ENCODE measurements at regions not wholly inside any gene's neighbourhood (a gene's known extent, or its start where the extent isn't known, plus 50 kb on each side); places are given as distances from the start of the nearest gene placed in this dataset.

GRCh38 chr20:10794765-10795164, 121.0 kb upstream of the JAG1 start:
- Histone ChIP-seq H3K27me3 (ENCODE audit: insufficient read depth, low read length) (no peaks in the 10 kb centered on the region), H4K20me1 (ENCODE audit: insufficient read depth, low read length) (no peaks in the 10 kb centered on the region), H3K36me3 (ENCODE audit: insufficient read depth, low read length) (no peaks in the 10 kb centered on the region), H3K4me1 (ENCODE audit: insufficient read depth, low read length) (no peaks in the 10 kb centered on the region), H2AFZ (ENCODE audit: low read depth, low read length) (no peak overlapping the region), H3K9me3 (ENCODE audit: insufficient read depth, low read depth, low read length) (no peaks in the 10 kb centered on the region), H3K79me2 (ENCODE audit: insufficient read depth, low read length) (no peaks in the 10 kb centered on the region), H3K9ac (ENCODE audit: low read length) (no peak overlapping the region), H3K27ac (ENCODE audit: low read depth, low read length) (no peak overlapping the region), H3K4me2 (ENCODE audit: low read length) (no peak overlapping the region), H3K4me3 (ENCODE audit: insufficient read depth, low read depth, low read length) (no peak overlapping the region)
- TF ChIP-seq CTCF (IDR thresholded peaks at IDR 0.05; ENCODE audit: insufficient read depth, low read depth, low read length): no peak
- TF ChIP-seq EZH2 (IDR thresholded peaks at IDR 0.05; ENCODE audit: insufficient read depth, low read length): no peak
- H3K27me3 Mint-ChIP-seq (ENCODE audit: low read depth, unreplicated experiment): peaks cover 7% of the 10 kb centered on the region
- no peak overlapping the region for H3K27ac Mint-ChIP-seq (ENCODE audit: unreplicated experiment)
- no peaks in the 10 kb centered on the region for H3K36me3 Mint-ChIP-seq (ENCODE audit: low read depth, unreplicated experiment)
- FAIRE-seq (no peak), DNase-seq (ENCODE audit: low read depth) (no peak)
- H3K9me3 Mint-ChIP-seq (ENCODE audit: unreplicated experiment): peaks cover 7% of the 10 kb centered on the region
- peaks cover 15% of the 10 kb centered on the region for H3K4me1 Mint-ChIP-seq (ENCODE audit: low read depth, unreplicated experiment)
- no peak overlapping the region for H3K4me3 Mint-ChIP-seq (ENCODE audit: unreplicated experiment)

GRCh38 chr20:10795286-10796026, 121.7 kb upstream of the JAG1 start:
- peaks cover 7% of the 10 kb centered on the region for H3K27me3 Mint-ChIP-seq (ENCODE audit: low read depth, unreplicated experiment)
- FAIRE-seq: no peak

More at GRCh38 chr20:10795286-10796026, 121.7 kb upstream of the JAG1 start:
- H2AFZ ChIP-seq (ENCODE audit: low read depth, low read length): no peak overlapping the region
- no peak overlapping the region for H3K4me3 ChIP-seq (ENCODE audit: insufficient read depth, low read depth, low read length)
- no peak overlapping the region for H3K9ac ChIP-seq (ENCODE audit: low read length)
- no peak for DNase-seq (ENCODE audit: low read depth)
- TF ChIP-seq EZH2 (IDR thresholded peaks at IDR 0.05; ENCODE audit: insufficient read depth, low read length): no peak
- TF ChIP-seq CTCF (IDR thresholded peaks at IDR 0.05; ENCODE audit: insufficient read depth, low read depth, low read length): no peak
- H3K9me3 ChIP-seq (ENCODE audit: insufficient read depth, low read depth, low read length): no peaks in the 10 kb centered on the region
- H3K27me3 ChIP-seq (ENCODE audit: insufficient read depth, low read length): no peaks in the 10 kb centered on the region
- H3K4me1 Mint-ChIP-seq (ENCODE audit: low read depth, unreplicated experiment): peaks cover 19% of the 10 kb centered on the region
- H3K79me2 ChIP-seq (ENCODE audit: insufficient read depth, low read length): no peaks in the 10 kb centered on the region
- H3K4me1 ChIP-seq (ENCODE audit: insufficient read depth, low read length): no peaks in the 10 kb centered on the region
- no peak overlapping the region for H3K4me3 Mint-ChIP-seq (ENCODE audit: unreplicated experiment)
- no peak overlapping the region for H3K27ac ChIP-seq (ENCODE audit: low read depth, low read length)
- no peaks in the 10 kb centered on the region for H3K36me3 Mint-ChIP-seq (ENCODE audit: low read depth, unreplicated experiment)
- no peaks in the 10 kb centered on the region for H3K36me3 ChIP-seq (ENCODE audit: insufficient read depth, low read length)
- H3K4me2 ChIP-seq (ENCODE audit: low read length): no peak overlapping the region
- no peak overlapping the region for H3K27ac Mint-ChIP-seq (ENCODE audit: unreplicated experiment)
- H4K20me1 ChIP-seq (ENCODE audit: insufficient read depth, low read length): no peaks in the 10 kb centered on the region
- peaks cover 6% of the 10 kb centered on the region for H3K9me3 Mint-ChIP-seq (ENCODE audit: unreplicated experiment)
